NT2/D1 (cell line): ENCODE measurements at regions not wholly inside any gene's neighbourhood (a gene's known extent, or its start where the extent isn't known, plus 50 kb on each side); places are given as distances from the start of the nearest gene placed in this dataset.
A peak's percentile ranks its signal among the peaks of the same experiment; 100 is the strongest.

Experiments
- DNase-seq: peaks from one replicate; pipeline ENCODE4 v3.0.0-alpha.2; 2011; ENCODE audit warnings: low read depth, low spot score
- H3K27me3 ChIP-seq: 2 replicates; pipeline ENCODE4 v1.6.0; 2011; ENCODE audit warnings: mild to moderate bottlenecking; ENCODE audit not compliant: insufficient read length, insufficient read depth
- H3K36me3 ChIP-seq: 2 replicates; pipeline ENCODE4 v1.6.1; 2011; ENCODE audit warnings: mild to moderate bottlenecking, low read length, mixed read lengths; ENCODE audit not compliant: insufficient read depth, insufficient read length
- H3K4me1 ChIP-seq: 2 replicates; pipeline ENCODE4 v1.5.1; 2011; ENCODE audit not compliant: insufficient read depth, insufficient read length
- H3K4me3 ChIP-seq: 2 replicates; pipeline ENCODE4 v1.5.1; 2011; ENCODE audit warnings: low read depth; ENCODE audit not compliant: insufficient read length
- H3K9ac ChIP-seq: 2 replicates; pipeline ENCODE4 v1.6.0; 2011; ENCODE audit warnings: low read depth; ENCODE audit not compliant: insufficient read length
- H3K9me3 ChIP-seq: 2 replicates; pipeline ENCODE4 v1.5.1; 2011; ENCODE audit warnings: mild to moderate bottlenecking, low read length; ENCODE audit not compliant: insufficient read depth
- SUZ12 ChIP-seq: IDR thresholded peaks from 2 replicates; pipeline ENCODE4 v1.6.1; 2011; ENCODE audit not compliant: insufficient read length, insufficient read depth; ENCODE audit errors: extremely low read depth
- YY1 ChIP-seq: IDR thresholded peaks from 2 replicates; pipeline ENCODE4 v1.6.1; 2011; ENCODE audit not compliant: insufficient read length, insufficient read depth
- ZNF274 ChIP-seq: IDR thresholded peaks from 2 replicates; pipeline ENCODE4 v1.6.1; 2011; ENCODE audit warnings: mild to moderate bottlenecking, low read depth, low read length

GRCh38 chr11:92477686-92478085, 253.1 kb downstream of the FAT3 start:
- no peak overlapping the region for H3K9ac ChIP-seq
- H3K4me1 ChIP-seq = no peaks in the 10 kb centered on the region
- no peaks in the 10 kb centered on the region for H3K36me3 ChIP-seq
- no peak for DNase-seq
- H3K9me3 ChIP-seq = no peaks in the 10 kb centered on the region
- H3K27me3 ChIP-seq = no peaks in the 10 kb centered on the region
- no peak for TF ChIP-seq YY1
- TF ChIP-seq ZNF274 = no peak
- TF ChIP-seq SUZ12 = no peak
- no peak overlapping the region for H3K4me3 ChIP-seq

DNA sequence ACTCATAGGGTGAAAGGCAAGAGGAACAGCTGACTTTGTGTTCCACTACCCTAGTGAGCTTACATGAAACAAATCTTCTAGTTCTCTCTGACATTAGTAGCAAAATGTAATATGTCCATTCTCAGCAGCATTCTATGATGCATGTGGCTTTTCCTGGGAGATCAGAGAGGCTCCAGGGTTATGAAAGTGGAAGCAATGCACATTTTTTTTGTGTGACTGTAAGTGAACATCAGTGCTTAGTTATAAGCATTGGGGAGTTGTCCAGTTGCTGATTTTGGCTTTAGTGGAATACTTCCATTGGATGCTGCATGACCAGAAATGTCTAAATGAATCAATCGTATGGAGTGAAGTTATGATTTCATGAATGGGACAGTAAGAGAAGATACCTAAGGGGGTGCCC, 255.9 kb downstream of the FAT3 start:
- Histone ChIP-seq H3K27me3 (no peaks in the 10 kb centered on the region), H3K9me3 (no peaks in the 10 kb centered on the region), H3K4me1 (no peaks in the 10 kb centered on the region), H3K4me3 (no peak overlapping the region), H3K36me3 (no peaks in the 10 kb centered on the region), H3K9ac (no peak overlapping the region)
- DNase-seq = no peak
- no peak for TF ChIP-seq ZNF274
- no peak for TF ChIP-seq YY1
- no peak for TF ChIP-seq SUZ12

DNA sequence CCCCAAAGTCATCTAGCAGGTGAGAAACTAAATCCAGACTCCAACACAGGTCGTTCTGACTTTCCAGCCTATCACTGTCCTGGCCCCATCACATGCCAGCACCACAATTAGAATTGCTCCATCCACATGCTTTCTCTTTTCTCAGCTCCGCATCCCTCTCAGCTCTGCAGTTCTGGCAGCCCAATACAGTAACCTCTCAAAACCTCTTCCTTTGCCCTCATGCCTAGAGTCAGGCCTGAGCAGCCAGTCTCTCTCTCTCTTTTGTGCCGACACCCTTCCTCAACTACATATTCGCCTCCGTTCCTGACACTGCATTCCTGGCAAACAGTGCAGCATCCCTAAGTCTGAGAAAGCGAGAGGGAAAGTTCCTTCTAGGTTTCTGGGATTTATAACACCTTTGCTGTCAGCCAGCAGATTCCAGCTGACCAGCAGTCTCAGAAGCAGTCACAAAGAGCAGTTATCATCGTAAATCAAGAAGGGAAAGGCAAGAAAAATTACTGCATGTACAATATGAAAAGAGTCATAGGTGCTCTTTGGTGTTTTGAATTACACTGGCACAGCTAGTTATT, 258.0 kb downstream of the FAT3 start:
- Histone ChIP-seq H3K9ac (no peak overlapping the region), H3K36me3 (no peaks in the 10 kb centered on the region), H3K4me3 (no peak overlapping the region), H3K4me1 (no peaks in the 10 kb centered on the region), H3K27me3 (no peaks in the 10 kb centered on the region), H3K9me3 (no peaks in the 10 kb centered on the region)
- TF ChIP-seq ZNF274 = no peak
- no peak for TF ChIP-seq YY1
- no peak for TF ChIP-seq SUZ12
- DNase-seq = peak; percentile 1

GRCh38 chr11:92484570-92484969, 260.0 kb downstream of the FAT3 start:
- TF ChIP-seq ZNF274 = no peak
- TF ChIP-seq YY1 = no peak
- TF ChIP-seq SUZ12 = no peak

GRCh38 chr11:92489826-92490399, 265.3 kb downstream of the FAT3 start:
- Histone ChIP-seq H3K36me3 (no peaks in the 10 kb centered on the region), H3K27me3 (no peaks in the 10 kb centered on the region), H3K4me3 (no peak overlapping the region), H3K9me3 (no peaks in the 10 kb centered on the region), H3K4me1 (no peaks in the 10 kb centered on the region), H3K9ac (no peak overlapping the region)
- DNase-seq = no peak
- TF ChIP-seq ZNF274 (no peak), YY1 (no peak), SUZ12 (no peak)

More at GRCh38 chr11:92484570-92484969, 260.0 kb downstream of the FAT3 start:
- no peak overlapping the region for H3K9ac ChIP-seq
- H3K27me3 ChIP-seq = no peaks in the 10 kb centered on the region
- no peaks in the 10 kb centered on the region for H3K4me1 ChIP-seq
- H3K4me3 ChIP-seq = no peak overlapping the region
- no peak for DNase-seq
- no peaks in the 10 kb centered on the region for H3K36me3 ChIP-seq
- no peaks in the 10 kb centered on the region for H3K9me3 ChIP-seq

GRCh38 chr11:92492372-92492771, 267.8 kb downstream of the FAT3 start:
- Histone ChIP-seq H3K27me3 (no peaks in the 10 kb centered on the region), H3K36me3 (no peaks in the 10 kb centered on the region), H3K9me3 (no peaks in the 10 kb centered on the region), H3K9ac (no peak overlapping the region), H3K4me3 (no peak overlapping the region), H3K4me1 (no peaks in the 10 kb centered on the region)
- TF ChIP-seq ZNF274 = no peak
- no peak for TF ChIP-seq YY1
- no peak for TF ChIP-seq SUZ12
- DNase-seq = no peak

DNA sequence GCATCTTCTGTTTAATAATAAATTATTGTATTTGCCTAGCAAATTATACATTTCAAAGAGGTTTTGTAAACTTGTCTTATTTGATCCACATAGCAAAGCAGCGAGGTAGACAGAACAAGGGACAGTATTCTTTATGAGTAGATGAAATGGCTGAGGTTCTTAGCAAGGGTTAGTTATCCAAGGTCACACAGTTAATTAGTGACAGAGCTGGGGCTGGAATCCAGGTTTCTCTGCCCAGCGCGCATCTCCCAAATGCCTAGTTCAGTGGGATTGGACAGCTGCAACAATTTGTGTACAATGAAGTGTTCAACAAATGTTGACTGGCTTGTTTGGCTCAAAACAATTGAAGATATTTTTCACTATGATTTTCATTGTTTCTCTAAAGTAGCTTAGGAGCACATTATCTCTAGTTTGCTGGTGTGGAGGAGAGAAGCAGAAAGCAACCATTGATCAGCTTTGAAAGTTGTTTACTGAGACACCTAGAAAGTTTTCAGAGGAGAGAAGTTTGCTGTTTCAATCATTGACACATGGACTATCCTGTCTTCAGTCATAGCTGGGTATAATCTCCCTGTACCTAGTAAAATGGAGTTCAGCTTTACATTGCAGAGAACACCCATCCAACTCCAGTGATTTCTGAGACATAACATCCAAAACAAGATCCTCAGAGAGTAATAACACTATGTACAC, 270.6 kb downstream of the FAT3 start:
- Histone ChIP-seq H3K4me3 (no peak overlapping the region), H3K9me3 (no peaks in the 10 kb centered on the region), H3K27me3 (no peaks in the 10 kb centered on the region), H3K9ac (no peak overlapping the region), H3K4me1 (no peaks in the 10 kb centered on the region), H3K36me3 (no peaks in the 10 kb centered on the region)
- no peak for TF ChIP-seq SUZ12
- no peak for TF ChIP-seq YY1
- no peak for TF ChIP-seq ZNF274
- no peak for DNase-seq
